ENCODE measurements at regions not wholly inside any gene's neighbourhood (a gene's known extent, or its start where the extent isn't known, plus 50 kb on each side); places are given as distances from the start of the nearest gene placed in this dataset.

DNA sequence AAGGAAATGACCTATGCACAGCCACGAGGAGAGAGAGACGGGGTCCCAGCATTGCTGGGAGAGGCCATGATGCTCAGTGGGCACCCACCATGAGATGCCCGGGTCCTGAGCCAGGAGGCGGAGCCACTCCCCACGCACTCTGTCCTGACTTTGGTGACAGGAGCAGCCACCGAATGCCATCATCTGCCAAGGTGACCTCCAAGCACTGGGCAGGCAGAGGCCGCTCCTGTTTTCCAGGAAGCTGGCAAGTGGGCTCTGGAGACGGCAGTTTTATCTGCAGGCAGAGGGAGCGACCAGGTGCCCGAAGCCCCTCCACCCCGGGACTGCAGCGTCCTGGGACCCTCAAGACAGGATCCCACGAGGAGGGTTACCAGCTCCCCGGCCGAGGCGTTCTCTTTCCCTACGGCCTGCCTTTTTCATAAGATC, 453.9 kb downstream of the BRD1 start:
- H3K9me2 ChIP-seq (ENCODE audit: insufficient read depth) = no peaks in the 10 kb centered on the region
- BruUV-seq (replicated peaks) = no TSS peak
- DNase-seq (ENCODE audit: low read depth, low spot score) (no peak), ATAC-seq (no peak)
- no peak for TF ChIP-seq POLR2AphosphoS5 (IDR thresholded peaks at IDR 0.05; ENCODE audit: low read depth, low read length)
- no peak for TF ChIP-seq ZNF274 (IDR thresholded peaks at IDR 0.05; ENCODE audit: low read depth, low read length)
- TF ChIP-seq, protein P1, sequence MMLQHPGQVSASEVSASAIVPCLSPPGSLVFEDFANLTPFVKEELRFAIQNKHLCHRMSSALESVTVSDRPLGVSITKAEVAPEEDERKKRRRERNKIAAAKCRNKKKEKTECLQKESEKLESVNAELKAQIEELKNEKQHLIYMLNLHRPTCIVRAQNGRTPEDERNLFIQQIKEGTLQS (IDR thresholded peaks at IDR 0.05) = no peak
- TF ChIP-seq SRF (IDR thresholded peaks at IDR 0.05; ENCODE audit: low read depth) = no peak
- TF ChIP-seq SP1 (IDR thresholded peaks at IDR 0.05; ENCODE audit: low read depth) = no peak
- TF ChIP-seq EGR1 (IDR thresholded peaks at IDR 0.05; ENCODE audit: low read depth) = no peak
- TF ChIP-seq, protein P2, sequence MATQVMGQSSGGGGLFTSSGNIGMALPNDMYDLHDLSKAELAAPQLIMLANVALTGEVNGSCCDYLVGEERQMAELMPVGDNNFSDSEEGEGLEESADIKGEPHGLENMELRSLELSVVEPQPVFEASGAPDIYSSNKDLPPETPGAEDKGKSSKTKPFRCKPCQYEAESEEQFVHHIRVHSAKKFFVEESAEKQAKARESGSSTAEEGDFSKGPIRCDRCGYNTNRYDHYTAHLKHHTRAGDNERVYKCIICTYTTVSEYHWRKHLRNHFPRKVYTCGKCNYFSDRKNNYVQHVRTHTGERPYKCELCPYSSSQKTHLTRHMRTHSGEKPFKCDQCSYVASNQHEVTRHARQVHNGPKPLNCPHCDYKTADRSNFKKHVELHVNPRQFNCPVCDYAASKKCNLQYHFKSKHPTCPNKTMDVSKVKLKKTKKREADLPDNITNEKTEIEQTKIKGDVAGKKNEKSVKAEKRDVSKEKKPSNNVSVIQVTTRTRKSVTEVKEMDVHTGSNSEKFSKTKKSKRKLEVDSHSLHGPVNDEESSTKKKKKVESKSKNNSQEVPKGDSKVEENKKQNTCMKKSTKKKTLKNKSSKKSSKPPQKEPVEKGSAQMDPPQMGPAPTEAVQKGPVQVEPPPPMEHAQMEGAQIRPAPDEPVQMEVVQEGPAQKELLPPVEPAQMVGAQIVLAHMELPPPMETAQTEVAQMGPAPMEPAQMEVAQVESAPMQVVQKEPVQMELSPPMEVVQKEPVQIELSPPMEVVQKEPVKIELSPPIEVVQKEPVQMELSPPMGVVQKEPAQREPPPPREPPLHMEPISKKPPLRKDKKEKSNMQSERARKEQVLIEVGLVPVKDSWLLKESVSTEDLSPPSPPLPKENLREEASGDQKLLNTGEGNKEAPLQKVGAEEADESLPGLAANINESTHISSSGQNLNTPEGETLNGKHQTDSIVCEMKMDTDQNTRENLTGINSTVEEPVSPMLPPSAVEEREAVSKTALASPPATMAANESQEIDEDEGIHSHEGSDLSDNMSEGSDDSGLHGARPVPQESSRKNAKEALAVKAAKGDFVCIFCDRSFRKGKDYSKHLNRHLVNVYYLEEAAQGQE (IDR thresholded peaks at IDR 0.05; ENCODE audit: low read depth) = no peak
- RAD21 ChIA-PET (ENCODE audit: low non-redundant PET in 1 of 2, low total read pairs in 2 of 2, uncharacterized antibody in 2 of 2, unreplicated experiment in 2 of 2) = no interaction called here
- H3K4me1 ChIP-seq (ENCODE audit: control insufficient read depth in 1 of 2, insufficient read depth in 2 of 2, low read length in 2 of 2) = peaks cover 19 to 28% of the 10 kb centered on the region in 2 experiments
- H3K4me3 ChIP-seq (replicated peaks in 1 of 2; ENCODE audit: low read depth in 1 of 2, low read length in 2 of 2) = no peak overlapping the region
- H3K79me2 ChIP-seq (ENCODE audit: insufficient read depth, low read length) = no peaks in the 10 kb centered on the region
- no peaks in the 10 kb centered on the region for H3K36me3 ChIP-seq (ENCODE audit: control insufficient read depth in 1 of 2, insufficient read depth in 2 of 2, low read length in 2 of 2)
- peak overlapping the region; percentile 86; the same call in 1 of the 2 replicates for H3K4me2 ChIP-seq (ENCODE audit: low read length)
- H4K20me1 ChIP-seq (ENCODE audit: insufficient read depth) = no peaks in the 10 kb centered on the region
- no peak overlapping the region for H3K9ac ChIP-seq (ENCODE audit: low read length)
- POLR2A ChIA-PET = no interaction called here
- CTCF ChIA-PET = no interaction called here
- H3K27ac ChIP-seq (ENCODE audit: low read depth, low read length) = peak overlapping the region; percentile 77; the same call in 1 of the 2 replicates
- no peaks in the 10 kb centered on the region for H3K9me3 ChIP-seq (ENCODE audit: control insufficient read depth in 1 of 2, insufficient read depth in 1 of 2, low read depth in 1 of 2, low read length in 2 of 2)
- H2AFZ ChIP-seq (ENCODE audit: low read depth, low read length, poor library complexity, severe bottlenecking) = no peak overlapping the region
- H3K27me3 ChIP-seq (ENCODE audit: insufficient read depth, low read length) = no peaks in the 10 kb centered on the region
- intact Hi-C loops (cut with micrococcal nuclease) = no loop called here
